ENCODE measurements at regions not wholly inside any gene's neighbourhood (a gene's known extent, or its start where the extent isn't known, plus 50 kb on each side); places are given as distances from the start of the nearest gene placed in this dataset.

DNA sequence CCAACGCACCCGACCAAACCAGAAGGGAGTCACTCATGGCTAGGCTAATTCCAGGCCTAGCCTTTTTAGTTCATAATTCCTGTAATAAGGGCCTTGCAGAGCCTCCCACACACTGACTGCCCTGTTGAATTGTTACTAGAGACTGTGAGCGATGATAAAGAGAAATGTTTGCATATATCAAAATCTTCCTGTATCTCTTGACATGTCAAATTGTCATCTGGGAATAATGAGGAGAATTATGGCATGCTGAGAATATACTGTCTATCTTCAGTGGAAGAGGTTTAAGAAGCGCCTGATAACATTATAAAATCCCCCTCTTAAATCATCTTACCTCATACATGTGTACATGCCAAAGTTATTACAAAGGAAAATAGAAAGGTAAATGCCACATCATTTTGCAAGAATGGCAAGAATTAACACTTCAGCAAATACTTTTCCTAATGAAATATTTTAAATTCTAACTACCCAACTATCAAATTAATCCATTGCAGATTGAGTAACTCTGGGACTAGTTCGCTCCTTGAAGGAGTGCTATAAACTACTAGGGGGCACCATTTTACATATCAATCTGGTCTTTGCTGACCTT, 144.1 kb downstream of the CENPF start:
- Histone ChIP-seq H4K8ac (ENCODE audit: low read depth in 2 of 2, low read length in 2 of 2) (no peak overlapping the region), H3K9me3 (ENCODE audit: control insufficient read depth, insufficient read depth, low read length) (no peaks in the 10 kb centered on the region), H3K4ac (ENCODE audit: low read depth, low read length) (no peak overlapping the region), H3K4me3 (ENCODE audit: insufficient read depth, low read depth, low read length) (no peak overlapping the region), H3K27me3 (ENCODE audit: control insufficient read depth, insufficient read depth, low read length) (no peaks in the 10 kb centered on the region), H2BK15ac (ENCODE audit: low read depth, low read length) (no peak overlapping the region), H3K14ac (replicated peaks; ENCODE audit: low read depth, low read length) (no peak overlapping the region), H2AFZ (replicated peaks; ENCODE audit: low read length, poor library complexity) (no peak overlapping the region), H3K18ac (ENCODE audit: low read depth, low read length) (no peak overlapping the region), H3K9me1 (ENCODE audit: insufficient read depth, low read length) (no peaks in the 10 kb centered on the region), H3K4me2 (ENCODE audit: low read depth, low read length) (no peak overlapping the region), H4K91ac (ENCODE audit: insufficient read depth, low read depth, low read length) (no peak overlapping the region), H4K5ac (ENCODE audit: low read depth, low read length) (no peak overlapping the region), H2AK5ac (ENCODE audit: low read depth, low read length) (no peak overlapping the region), H3K23ac (ENCODE audit: low read depth, low read length) (no peak overlapping the region), H3K36me3 (ENCODE audit: control insufficient read depth, insufficient read depth, low read length) (no peaks in the 10 kb centered on the region), H2BK120ac (ENCODE audit: low read depth, low read length) (no peak overlapping the region), H3K79me1 (ENCODE audit: low read depth in 1 of 2, low read length in 2 of 2) (no peaks in the 10 kb centered on the region), H2BK5ac (ENCODE audit: low read depth, low read length, poor library complexity, severe bottlenecking) (no peak overlapping the region), H3K4me1 (ENCODE audit: control insufficient read depth, insufficient read depth, low read length) (no peaks in the 10 kb centered on the region), H3K9ac (ENCODE audit: low read depth, low read length) (no peak overlapping the region), H3K27ac (ENCODE audit: insufficient read depth, low read length) (no peak overlapping the region), H2AK9ac (replicated peaks; ENCODE audit: low read depth, low read length, poor library complexity) (no peak overlapping the region), H2BK20ac (ENCODE audit: low read depth, low read length) (no peak overlapping the region), H4K20me1 (ENCODE audit: insufficient read depth, low read length) (no peaks in the 10 kb centered on the region), H3K56ac (ENCODE audit: extremely low read depth, insufficient read depth, low read length) (no peak overlapping the region)
- no peak for DNase-seq
- no CpG with 5 or more reads among the region's 5 CpGs for WGBS, 2 experiments (ENCODE audit: extremely low coverage in 2 of 2, insufficient read length in 1 of 2)
- intact Hi-C loops (cut with micrococcal nuclease), result no loop called here
- CTCF ChIA-PET, result no interaction called here
- in situ Hi-C loops (cut with MboI; ENCODE audit: low sequenced_read_pairs), result no loop called here
- peak; percentile 35; the same call in 1 of the 2 replicates for ATAC-seq (ENCODE audit: low read depth)
- no TSS peak for BruUV-seq (replicated peaks)
- TF ChIP-seq, protein P1, sequence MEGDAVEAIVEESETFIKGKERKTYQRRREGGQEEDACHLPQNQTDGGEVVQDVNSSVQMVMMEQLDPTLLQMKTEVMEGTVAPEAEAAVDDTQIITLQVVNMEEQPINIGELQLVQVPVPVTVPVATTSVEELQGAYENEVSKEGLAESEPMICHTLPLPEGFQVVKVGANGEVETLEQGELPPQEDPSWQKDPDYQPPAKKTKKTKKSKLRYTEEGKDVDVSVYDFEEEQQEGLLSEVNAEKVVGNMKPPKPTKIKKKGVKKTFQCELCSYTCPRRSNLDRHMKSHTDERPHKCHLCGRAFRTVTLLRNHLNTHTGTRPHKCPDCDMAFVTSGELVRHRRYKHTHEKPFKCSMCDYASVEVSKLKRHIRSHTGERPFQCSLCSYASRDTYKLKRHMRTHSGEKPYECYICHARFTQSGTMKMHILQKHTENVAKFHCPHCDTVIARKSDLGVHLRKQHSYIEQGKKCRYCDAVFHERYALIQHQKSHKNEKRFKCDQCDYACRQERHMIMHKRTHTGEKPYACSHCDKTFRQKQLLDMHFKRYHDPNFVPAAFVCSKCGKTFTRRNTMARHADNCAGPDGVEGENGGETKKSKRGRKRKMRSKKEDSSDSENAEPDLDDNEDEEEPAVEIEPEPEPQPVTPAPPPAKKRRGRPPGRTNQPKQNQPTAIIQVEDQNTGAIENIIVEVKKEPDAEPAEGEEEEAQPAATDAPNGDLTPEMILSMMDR (conservative IDR thresholded peaks at IDR 0.05; ENCODE audit: low read depth, low read length), result no peak
- TF ChIP-seq SMC3 (IDR thresholded peaks at IDR 0.05; ENCODE audit: low read depth, low read length) (no peak), RCOR1 (IDR thresholded peaks at IDR 0.05; ENCODE audit: insufficient replicate concordance, low read length) (no peak)
- dilution Hi-C loops (cut with HindIII; ENCODE audit: low sequenced_read_pairs, unreplicated experiment), result no loop called here
- POLR2A ChIA-PET (ENCODE audit: unreplicated experiment), result no interaction called here

All from IMR-90 (cell line).